DMS79 (cell line): ENCODE measurements at regions not wholly inside any gene's neighbourhood (a gene's known extent, or its start where the extent isn't known, plus 50 kb on each side); places are given as distances from the start of the nearest gene placed in this dataset.

Experiments
- DNase-seq: peaks from one replicate; lab custom pipeline; 2025; lab: John Stamatoyannopoulos, UW

GRCh38 chr11:128195057-128195751 is 392.2 kb downstream of the ETS1 start:
- DNase-seq = no peak

DNA sequence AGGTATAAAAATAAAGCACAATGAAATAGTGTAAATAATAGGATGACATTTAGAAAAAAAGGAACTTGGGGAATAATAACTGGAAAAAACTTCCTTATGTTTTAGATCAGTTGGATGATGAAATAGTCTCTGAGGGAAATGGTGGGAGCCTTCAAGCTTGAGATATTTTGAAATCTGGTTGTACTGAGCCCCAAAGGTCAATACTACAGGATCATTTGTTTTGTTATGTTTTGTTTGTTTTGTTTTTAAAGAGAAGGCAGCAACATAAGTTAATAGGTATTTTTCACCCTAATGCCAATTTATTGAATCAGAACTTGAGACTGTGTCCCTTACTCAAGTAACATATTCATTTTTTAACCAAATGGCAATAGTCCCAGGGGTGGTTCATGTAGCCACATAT is 393.1 kb downstream of the ETS1 start:
- no peak for DNase-seq

DNA sequence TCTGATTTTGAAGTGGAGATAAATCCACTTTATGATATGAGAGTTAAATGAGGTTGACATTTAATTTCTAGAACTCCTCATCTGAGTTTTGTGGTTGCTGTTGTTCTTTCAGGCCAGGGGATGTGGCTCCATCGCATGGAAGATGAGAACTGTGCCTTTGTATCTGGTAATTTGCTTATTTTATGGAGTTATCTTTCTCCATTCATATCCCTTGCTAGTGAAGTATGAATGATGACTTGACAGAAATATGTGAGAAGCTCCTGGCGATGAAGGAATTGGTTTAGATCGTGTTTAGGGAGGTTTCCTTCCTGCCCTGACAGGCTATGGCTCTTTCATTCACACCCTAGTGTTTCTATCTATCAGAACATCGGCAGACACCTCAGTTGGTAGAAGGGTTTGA is 393.7 kb downstream of the ETS1 start:
- DNase-seq = no peak

- DNase-seq = no peak
These were observed 397.0 kb downstream of the ETS1 start for GRCh38 chr11:128190312-128190711.

- no peak for DNase-seq
These were observed 397.5 kb downstream of the ETS1 start for GRCh38 chr11:128189823-128190222.

DNA sequence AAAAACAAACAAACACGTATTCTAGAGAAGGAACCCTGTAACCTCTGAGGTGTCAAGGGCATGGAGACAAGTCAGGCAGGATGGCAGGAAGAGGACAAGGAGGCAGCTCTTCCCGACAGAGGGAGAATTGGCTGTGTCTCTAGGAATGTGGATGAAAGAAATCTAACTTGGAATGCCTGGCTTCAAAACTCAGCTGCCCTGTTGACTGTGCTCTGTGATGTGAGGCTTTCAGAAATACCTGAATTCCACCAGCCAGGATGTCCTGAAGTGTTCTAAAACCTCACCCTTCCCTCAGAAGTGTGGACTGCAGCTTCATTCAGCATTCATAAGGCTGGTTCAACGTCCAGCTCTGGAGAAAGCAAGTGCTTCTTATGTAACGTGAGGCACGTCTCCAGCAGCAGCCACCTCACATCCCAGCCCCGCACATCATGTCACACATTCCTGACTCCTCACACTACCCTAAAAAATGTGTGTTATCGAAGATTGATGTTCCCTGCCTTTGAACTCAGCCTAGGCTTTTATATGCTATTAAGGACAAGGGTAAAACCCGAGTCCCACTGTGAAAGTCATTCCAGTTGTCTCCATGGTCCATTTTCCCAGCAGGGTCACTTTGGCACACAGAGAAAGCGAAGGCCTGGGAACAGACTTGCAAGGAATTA is 398.9 kb downstream of the ETS1 start:
- DNase-seq = no peak

DNA sequence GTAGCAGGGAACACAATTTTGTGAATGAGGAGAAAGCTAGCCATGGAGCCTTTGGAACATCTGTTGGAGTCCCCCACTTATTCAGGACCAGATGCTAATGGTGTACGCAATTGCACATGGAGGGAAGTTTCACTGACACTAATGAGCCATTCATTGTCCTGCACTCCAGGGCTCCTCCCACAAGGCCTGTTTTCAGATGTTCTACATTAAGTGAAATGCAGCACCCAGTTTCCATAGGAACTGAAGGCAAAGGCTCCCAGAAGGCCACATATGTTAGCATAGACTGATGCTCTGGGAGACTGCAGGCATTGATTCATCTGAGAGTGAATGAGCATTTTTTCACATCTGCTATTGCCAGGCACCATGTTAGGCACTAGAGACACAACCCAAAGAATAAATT is 399.5 kb downstream of the ETS1 start:
- no peak for DNase-seq

GRCh38 chr11:128187377-128187776 is 400.0 kb downstream of the ETS1 start:
- DNase-seq = no peak

DNA sequence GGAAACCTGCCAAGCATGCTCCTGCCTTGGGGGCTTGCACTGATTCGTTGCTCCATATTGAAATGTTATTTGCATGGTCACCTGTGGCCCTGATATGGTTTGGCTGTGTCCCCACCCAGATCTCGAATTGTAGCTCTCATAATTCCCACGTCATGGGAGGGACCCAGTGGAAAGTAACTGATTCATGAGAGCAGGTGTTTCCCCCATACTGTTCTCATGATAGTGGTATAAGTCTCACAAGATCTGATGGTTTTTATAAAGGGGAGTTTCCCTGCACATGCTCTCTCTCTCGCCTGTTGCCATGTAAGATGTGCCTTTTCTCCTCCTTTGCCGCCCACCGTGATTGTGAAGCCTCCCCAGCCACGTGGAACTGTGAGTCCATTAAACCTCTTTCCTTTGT is 402.4 kb downstream of the ETS1 start:
- no peak for DNase-seq

DNA sequence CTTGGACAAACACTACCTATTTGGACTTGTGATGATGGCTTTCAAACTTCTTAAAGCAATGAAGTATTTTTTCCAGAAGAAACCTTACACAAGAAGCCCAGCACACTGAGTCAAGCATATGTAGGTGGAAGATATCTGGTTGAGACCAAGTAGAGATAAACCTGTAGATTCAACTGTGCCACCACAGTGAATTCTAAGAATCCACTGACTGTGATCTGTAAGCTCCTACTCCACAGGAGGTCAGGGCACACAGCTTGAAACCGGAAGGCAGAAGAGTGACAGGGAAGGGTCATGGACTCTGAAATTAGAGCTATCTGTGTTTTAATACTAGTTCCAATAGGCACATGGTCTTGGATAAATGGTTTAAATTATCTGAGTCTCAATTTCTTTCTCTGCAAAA is 404.5 kb downstream of the ETS1 start:
- DNase-seq = no peak

GRCh38 chr11:128181984-128182383 is 405.4 kb downstream of the ETS1 start:
- DNase-seq = no peak

GRCh38 chr11:128181088-128181480 is 406.3 kb downstream of the ETS1 start:
- DNase-seq = no peak

- no peak for DNase-seq
These were observed 406.8 kb downstream of the ETS1 start for GRCh38 chr11:128180441-128181087.

- no peak for DNase-seq
These were observed 407.8 kb downstream of the ETS1 start for GRCh38 chr11:128179512-128179911.

- DNase-seq = no peak
These were observed 408.3 kb downstream of the ETS1 start for GRCh38 chr11:128179039-128179438.

- no peak for DNase-seq
These were observed 412.7 kb downstream of the ETS1 start for GRCh38 chr11:128174465-128175291.

DNA sequence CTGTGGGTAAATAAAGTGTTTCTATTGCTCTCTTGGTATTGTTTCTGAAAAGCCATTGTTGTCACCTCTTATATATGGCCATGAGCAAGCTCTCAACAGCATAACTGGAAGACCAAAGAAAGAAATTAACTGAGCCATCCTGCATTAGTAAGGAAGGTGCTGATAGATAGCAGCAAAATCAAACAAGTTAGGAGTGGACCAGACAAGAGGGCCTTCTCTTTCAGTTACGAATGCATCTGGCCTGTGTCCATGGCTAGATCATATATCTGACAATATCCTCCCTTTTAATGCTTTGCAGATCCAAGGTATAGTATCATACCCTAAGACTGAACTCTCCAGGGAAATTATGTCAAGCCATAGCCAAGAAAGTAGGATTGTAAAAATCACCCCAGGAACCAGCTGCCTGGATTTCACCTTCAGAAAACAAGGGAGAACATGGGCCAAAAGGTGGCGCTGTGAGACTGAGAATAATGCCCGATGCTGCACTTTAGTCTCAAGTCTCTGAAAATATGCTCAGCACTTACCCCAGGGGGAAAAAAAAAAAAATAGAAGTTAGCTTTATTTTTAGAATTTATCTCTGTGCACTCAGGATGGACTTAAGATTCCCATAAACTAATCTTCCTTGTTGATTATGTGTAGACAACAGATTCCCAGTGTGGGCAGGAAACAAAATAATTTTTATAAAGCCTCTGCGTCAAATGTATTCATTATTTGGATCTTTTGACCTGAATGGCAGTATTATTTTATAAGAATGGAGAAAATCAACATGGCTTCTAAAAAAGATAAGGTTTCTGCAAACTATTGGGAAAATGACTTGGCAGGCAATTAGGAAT is 415.1 kb downstream of the ETS1 start:
- DNase-seq = peak; percentile 20

DNA sequence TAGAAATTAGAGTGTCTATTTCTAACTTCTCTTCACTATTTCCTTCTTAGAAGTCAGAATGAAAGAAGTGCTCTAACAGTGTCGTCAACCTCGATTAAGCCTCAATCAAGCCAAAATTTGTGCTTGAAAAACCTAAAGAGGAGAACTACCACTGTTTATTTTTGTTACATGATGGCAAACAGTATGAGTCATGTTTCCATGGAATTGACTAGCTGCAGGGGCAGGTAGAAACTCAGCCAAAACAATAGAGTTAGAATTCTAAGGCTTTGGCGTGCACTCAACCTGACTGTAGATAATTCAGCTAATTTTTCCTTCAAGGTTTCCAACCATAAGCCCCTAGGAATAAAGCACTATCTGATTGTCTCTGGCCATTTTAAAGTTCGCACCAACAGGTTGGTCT is 415.9 kb downstream of the ETS1 start:
- no peak for DNase-seq

- DNase-seq = no peak
These were observed 421.8 kb downstream of the ETS1 start for GRCh38 chr11:128165572-128165971.

- DNase-seq = no peak
These were observed 423.1 kb downstream of the ETS1 start for GRCh38 chr11:128164080-128164741.

DNA sequence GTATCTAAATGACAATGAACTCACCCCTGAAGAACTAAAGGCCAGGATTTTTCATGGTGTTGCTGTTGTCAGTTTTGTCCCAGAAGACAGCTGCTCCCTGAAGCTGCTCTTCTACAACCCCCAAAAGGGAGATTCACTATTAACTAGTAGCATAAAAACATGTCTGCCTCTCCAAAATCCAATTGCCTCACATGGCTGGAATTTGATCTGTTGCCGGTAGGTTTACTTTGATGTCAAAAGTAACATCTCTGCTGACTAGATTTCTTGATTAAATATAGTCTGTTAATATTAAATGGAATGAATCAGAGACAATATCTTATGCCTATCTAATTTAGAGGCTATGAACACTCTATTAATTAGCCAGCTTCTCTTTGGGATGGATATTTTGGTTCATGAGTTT is 425.4 kb downstream of the ETS1 start:
- no peak for DNase-seq
